H1 (cell line): ENCODE measurements at regions not wholly inside any gene's neighbourhood (a gene's known extent, or its start where the extent isn't known, plus 50 kb on each side); places are given as distances from the start of the nearest gene placed in this dataset.

Experiments used
- CTCF ChIA-PET: fragments of 300-600 bp; sonication (Branson Sonifier 250); formaldehyde crosslinking; loops from one replicate; lab custom pipeline; 2021; ENCODE audit not compliant: partially characterized antibody; lab: Charles Lee
- POLR2A ChIA-PET: fragments of 300-600 bp; sonication (Branson Sonifier 250); formaldehyde crosslinking; loops from one replicate; lab custom pipeline; 2021; ENCODE audit warnings: inconsistent platforms; ENCODE audit not compliant: partially characterized antibody; lab: Charles Lee
- DNase-seq, 2 experiments: peaks; one replicate each; pipeline versions ENCODE4 v3.0.0 to v3.0.0-alpha.2; 2010 to 2022; ENCODE audit warnings: low spot score in 2 of 2, low read depth in 1 of 2, mixed read lengths in 1 of 2
- FAIRE-seq: peaks from 2 replicates; lab custom pipeline; 2011; peaks lifted over from hg19 to GRCh38; lab: Jason Lieb, UNC
- H2AFZ ChIP-seq: 2 replicates; pipeline ENCODE4 v1.8.1; 2012; ENCODE audit warnings: low read length, inconsistent platforms
- H2AK5ac ChIP-seq: 2 replicates; pipeline ENCODE4 v1.6.1; 2013; ENCODE audit warnings: low read depth, low read length
- H2BK120ac ChIP-seq: replicated peaks from 2 replicates; pipeline ENCODE3; 2013; ENCODE audit warnings: low read depth, low read length, inconsistent platforms
- H2BK12ac ChIP-seq: 2 replicates; pipeline ENCODE4 v1.6.1; 2013; ENCODE audit warnings: low read depth, low read length
- H2BK15ac ChIP-seq: 2 replicates; pipeline ENCODE4 v1.6.1; 2013; ENCODE audit warnings: low read length
- H2BK20ac ChIP-seq: 2 replicates; pipeline ENCODE4 v1.6.1; 2013; ENCODE audit warnings: low read length
- H2BK5ac ChIP-seq: 2 replicates; pipeline ENCODE4 v1.6.1; 2013; ENCODE audit warnings: low read depth, low read length
- H3K14ac ChIP-seq: 2 replicates; pipeline ENCODE4 v1.6.1; 2013; ENCODE audit warnings: inconsistent platforms; ENCODE audit not compliant: insufficient read length
- H3K18ac ChIP-seq: 2 replicates; pipeline ENCODE4 v1.6.1; 2013; ENCODE audit warnings: low read length; ENCODE audit errors: extremely low read depth
- H3K23ac ChIP-seq: 2 replicates; pipeline ENCODE4 v1.6.1; 2013; ENCODE audit warnings: inconsistent platforms; ENCODE audit not compliant: insufficient read length
- H3K23me2 ChIP-seq: 2 replicates; pipeline ENCODE4 v1.6.1; 2013; ENCODE audit warnings: low read depth, low read length
- H3K27ac ChIP-seq: 2 replicates; pipeline ENCODE4 v1.6.1; 2011; ENCODE audit warnings: low read depth, low read length, inconsistent platforms
- H3K27me3 ChIP-seq, 4 experiments: replicated peaks in 1 of 4; 1 replicate in 1 of 4; 2 replicates in 3 of 4; pipeline versions ENCODE4 v1.6.1 to v1.8.1; 2011 to 2013; ENCODE audit warnings: low read length in 3 of 4, mild to moderate bottlenecking in 3 of 4, inconsistent platforms in 2 of 4, mixed read lengths in 2 of 4, moderate library complexity in 1 of 4; ENCODE audit not compliant: control insufficient read depth in 3 of 4, insufficient read depth in 3 of 4; ENCODE audit errors: extremely low read depth in 1 of 4
- H3K36me3 ChIP-seq, 4 experiments: 2 replicates each; pipeline versions ENCODE4 v1.6.1 to v1.8.1; 2011 to 2013; ENCODE audit warnings: mild to moderate bottlenecking in 4 of 4, low read length in 3 of 4, moderate library complexity in 2 of 4, control low read depth in 1 of 4, inconsistent platforms in 1 of 4; ENCODE audit not compliant: insufficient read depth in 4 of 4, control insufficient read depth in 2 of 4
- H3K4ac ChIP-seq: replicated peaks from 2 replicates; pipeline ENCODE3; 2013; ENCODE audit warnings: low read length, low read depth, mixed read lengths, inconsistent platforms; ENCODE audit not compliant: insufficient read length
- H3K4me1 ChIP-seq, 4 experiments: replicated peaks in 1 of 4; 1 replicate in 1 of 4; 2 replicates in 3 of 4; pipeline versions ENCODE4 v1.6.1 to v1.8.1; 2011 to 2013; ENCODE audit warnings: low read length in 3 of 4, inconsistent platforms in 2 of 4, mixed read lengths in 1 of 4; ENCODE audit not compliant: insufficient read depth in 4 of 4, control insufficient read depth in 3 of 4
- H3K4me2 ChIP-seq, 2 experiments: 2 replicates each; pipeline versions ENCODE4 v1.6.1 to v1.8.1; 2011 to 2013; ENCODE audit warnings: low read depth in 2 of 2, low read length in 2 of 2, control low read depth in 1 of 2, inconsistent platforms in 1 of 2, mild to moderate bottlenecking in 1 of 2; ENCODE audit not compliant: insufficient read depth in 1 of 2
- H3K4me3 ChIP-seq, 4 experiments: fragments of 200-600, 300-600 bp in 1 of 4; sonication (generic), shearing (Covaris generic), sonication (Bioruptor Twin) in 1 of 4; 2 replicates each; pipeline versions ENCODE4 v1.5.1 to v1.8.1; 2011 to 2016; ENCODE audit warnings: low read length in 4 of 4, low read depth in 3 of 4, control low read depth in 2 of 4, inconsistent platforms in 2 of 4, mild to moderate bottlenecking in 2 of 4, mixed read lengths in 1 of 4, moderate library complexity in 1 of 4; ENCODE audit not compliant: insufficient read depth in 2 of 4; ENCODE audit errors: extremely low read depth in 1 of 4
- H3K56ac ChIP-seq: replicated peaks from 2 replicates; pipeline ENCODE3; 2013; ENCODE audit warnings: low read depth, mild to moderate bottlenecking, mixed read lengths, low read length, inconsistent platforms; ENCODE audit not compliant: insufficient read length
- H3K79me1 ChIP-seq: 2 replicates; pipeline ENCODE4 v1.6.1; 2013; ENCODE audit warnings: low read depth, low read length, control low read depth
- H3K79me2 ChIP-seq, 2 experiments: 2 replicates each; pipeline versions ENCODE4 v1.6.1 to v1.8.1; 2012 to 2013; ENCODE audit warnings: low read length in 2 of 2, mild to moderate bottlenecking in 2 of 2, inconsistent platforms in 1 of 2; ENCODE audit not compliant: insufficient read depth in 2 of 2, control insufficient read depth in 1 of 2
- H3K9ac ChIP-seq, 4 experiments: replicated peaks in 1 of 4; 1 replicate in 1 of 4; 2 replicates in 3 of 4; pipeline versions ENCODE4 v1.6.1 to v1.8.1; 2011 to 2013; ENCODE audit warnings: low read depth in 3 of 4, low read length in 3 of 4, control low read depth in 2 of 4, mild to moderate bottlenecking in 2 of 4, moderate library complexity in 2 of 4, inconsistent platforms in 1 of 4; ENCODE audit errors: extremely low read depth in 1 of 4
- H3K9me3 ChIP-seq, 2 experiments: 2 replicates each; pipeline versions ENCODE4 v1.6.1 to v1.8.1; 2012 to 2013; ENCODE audit warnings: mild to moderate bottlenecking in 2 of 2, moderate library complexity in 2 of 2, control low read depth in 1 of 2, inconsistent platforms in 1 of 2, low read depth in 1 of 2, low read length in 1 of 2, mixed read lengths in 1 of 2; ENCODE audit not compliant: insufficient read depth in 2 of 2
- H4K20me1 ChIP-seq, 2 experiments: replicated peaks in 1 of 2; 2 replicates each; pipeline versions ENCODE3 to v1.8.1; 2011 to 2013; ENCODE audit warnings: inconsistent platforms in 2 of 2, low read length in 2 of 2, mild to moderate bottlenecking in 1 of 2; ENCODE audit not compliant: insufficient read depth in 2 of 2, control insufficient read depth in 1 of 2
- H4K5ac ChIP-seq: 2 replicates; pipeline ENCODE4 v1.6.1; 2013; ENCODE audit warnings: low read length, low read depth, mixed read lengths, inconsistent platforms; ENCODE audit not compliant: insufficient read length
- H4K8ac ChIP-seq: 2 replicates; pipeline ENCODE4 v1.8.0; 2013; ENCODE audit warnings: mild to moderate bottlenecking, moderate library complexity, low read length, inconsistent platforms; ENCODE audit not compliant: insufficient read depth; ENCODE audit errors: extremely low read depth
- H4K91ac ChIP-seq: replicated peaks from 2 replicates; pipeline ENCODE3; 2013; ENCODE audit warnings: low read length, mixed read lengths, inconsistent platforms; ENCODE audit not compliant: insufficient read length
- BRCA1 ChIP-seq: IDR thresholded peaks from 2 replicates; pipeline ENCODE4 v1.6.1; 2012; ENCODE audit warnings: low read depth, low read length, improper control_type of control experiment
- WGBS, 2 experiments: shearing (Covaris generic) in 1 of 2; methylation state at CpG; one replicate each; pipeline versions ENCODE4 v1.1.6 to v1.1.7; 2013 to 2015; ENCODE audit warnings: low lambda C conversion rate in 2 of 2, mixed read lengths in 2 of 2, inconsistent platforms in 1 of 2, low coverage in 1 of 2, missing lambda C conversion rate in 1 of 2; ENCODE audit not compliant: insufficient replicate concordance in 2 of 2, insufficient coverage in 1 of 2, insufficient read length in 1 of 2; ENCODE audit errors: extremely low coverage in 1 of 2, missing lambda C conversion rate in 1 of 2; 5-methylcytosine and 5-hydroxymethylcytosine counted together
- TF ChIP-seq, protein P1 (sequence below): IDR thresholded peaks from 2 replicates; pipeline ENCODE4 v1.6.1; 2012; ENCODE audit warnings: inconsistent platforms

DNA sequence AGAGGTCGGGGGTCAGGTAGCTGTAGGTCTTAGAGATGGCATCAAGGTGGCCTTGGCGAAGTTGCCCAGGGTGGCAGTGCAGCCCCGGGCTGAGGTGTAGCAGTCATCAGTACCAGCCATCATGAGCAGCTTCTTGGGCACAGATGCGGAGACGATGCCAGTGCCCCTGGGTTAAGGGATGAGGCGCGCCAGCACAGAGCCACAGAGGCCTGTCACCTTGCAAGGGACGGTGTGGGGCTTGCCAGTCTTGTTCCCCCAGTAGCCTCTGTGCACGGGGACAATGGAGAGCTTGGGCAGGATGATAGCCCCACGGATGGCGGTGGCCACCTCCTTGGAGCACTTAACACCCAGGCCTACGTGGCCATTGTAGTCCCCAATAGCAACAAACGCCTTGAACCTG lies 750.7 kb upstream of the PABPC4L start:
- Histone ChIP-seq H3K9ac (no peak overlapping the region), H4K5ac (no peak overlapping the region), H2BK5ac (no peak overlapping the region), H3K79me1 (no peaks in the 10 kb centered on the region), H3K27ac (no peak overlapping the region), H3K4me1 (no peaks in the 10 kb centered on the region), H3K56ac (no peak overlapping the region), H3K4me2 (no peak overlapping the region), H2BK20ac (no peak overlapping the region), H2AFZ (no peak overlapping the region), H2BK12ac (no peak overlapping the region), H3K79me2 (no peaks in the 10 kb centered on the region), H3K4ac (no peak overlapping the region), H2BK120ac (no peak overlapping the region), H2BK15ac (no peak overlapping the region), H3K9me3 (peaks cover 6 to 16% of the 10 kb centered on the region in 2 experiments; a peak in 1 of 4 replicates), H4K8ac (no peak overlapping the region), H2AK5ac (no peak overlapping the region), H3K18ac (no peak overlapping the region), H4K20me1 (no peaks in the 10 kb centered on the region), H3K23me2 (no peaks in the 10 kb centered on the region), H3K4me3 (no peak overlapping the region), H3K23ac (no peak overlapping the region), H4K91ac (no peak overlapping the region), H3K14ac (no peak overlapping the region), H3K27me3 (no peaks in the 10 kb centered on the region), H3K36me3 (peaks cover 0 to 4% (median 0%) of the 10 kb centered on the region in 4 experiments; a peak in 1 of 8 replicates)
- TF ChIP-seq, protein P1, sequence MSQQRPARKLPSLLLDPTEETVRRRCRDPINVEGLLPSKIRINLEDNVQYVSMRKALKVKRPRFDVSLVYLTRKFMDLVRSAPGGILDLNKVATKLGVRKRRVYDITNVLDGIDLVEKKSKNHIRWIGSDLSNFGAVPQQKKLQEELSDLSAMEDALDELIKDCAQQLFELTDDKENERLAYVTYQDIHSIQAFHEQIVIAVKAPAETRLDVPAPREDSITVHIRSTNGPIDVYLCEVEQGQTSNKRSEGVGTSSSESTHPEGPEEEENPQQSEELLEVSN, result no peak
- no peak for TF ChIP-seq BRCA1
- FAIRE-seq, result no peak
- DNase-seq, result no peak
- 94% methylated on average over 11 of the region's 13 CpGs; no CpG with 5 or more reads in 1 of the 2 experiments for WGBS, 2 experiments
- ChIA-PET CTCF (interaction anchor here (1.0 kb wide), 1 partner anchor 55 kb away, joined by 3 read pairs; no protein-coding TSS in a partner anchor), POLR2A (no interaction called here)
